Activated CD4-positive, alpha-beta T cell treated with anti-CD3 and anti-CD28 coated beads for 48 hours (primary cell): ENCODE measurements at regions not wholly inside any gene's neighbourhood (a gene's known extent, or its start where the extent isn't known, plus 50 kb on each side); places are given as distances from the start of the nearest gene placed in this dataset.

Source experiments
- DNase-seq: peaks from one replicate; pipeline ENCODE4 v3.0.0-alpha.2; 2020

GRCh38 chr12:93180566-93180965, 197.2 kb upstream of the NUDT4 start:
- no peak for DNase-seq

- no peak for DNase-seq
Measured at GRCh38 chr12:93181409-93181965, 196.2 kb upstream of the NUDT4 start.

GRCh38 chr12:93183940-93184671, 193.6 kb upstream of the NUDT4 start:
- no peak for DNase-seq

GRCh38 chr12:93184672-93185368, 192.9 kb upstream of the NUDT4 start:
- no peak for DNase-seq

GRCh38 chr12:93185369-93185741, 192.4 kb upstream of the NUDT4 start:
- DNase-seq, result no peak

- DNase-seq, result no peak
Measured at GRCh38 chr12:93186131-93186530, 191.6 kb upstream of the NUDT4 start.

GRCh38 chr12:93186621-93187020, 191.1 kb upstream of the NUDT4 start:
- DNase-seq, result no peak

GRCh38 chr12:93191423-93191822, 186.3 kb upstream of the NUDT4 start:
- no peak for DNase-seq

GRCh38 chr12:93191956-93192355, 185.8 kb upstream of the NUDT4 start:
- DNase-seq, result no peak

GRCh38 chr12:93192878-93193277, 184.8 kb upstream of the NUDT4 start:
- no peak for DNase-seq

- DNase-seq, result no peak
Measured at GRCh38 chr12:93195511-93195910, 182.2 kb upstream of the NUDT4 start.

- no peak for DNase-seq
Measured at GRCh38 chr12:93197067-93197593, 180.6 kb upstream of the NUDT4 start.

GRCh38 chr12:93198086-93198485, 179.6 kb upstream of the NUDT4 start:
- no peak for DNase-seq

- no peak for DNase-seq
Measured at GRCh38 chr12:93199831-93200236, 177.9 kb upstream of the NUDT4 start.

GRCh38 chr12:93200291-93200917, 177.3 kb upstream of the NUDT4 start:
- DNase-seq, result no peak

GRCh38 chr12:93201990-93202389, 175.7 kb upstream of the NUDT4 start:
- no peak for DNase-seq

- DNase-seq, result no peak
Measured at GRCh38 chr12:93202688-93203087, 175.0 kb upstream of the NUDT4 start.

GRCh38 chr12:93203361-93203760, 174.4 kb upstream of the NUDT4 start:
- DNase-seq, result no peak

- DNase-seq, result no peak
Measured at GRCh38 chr12:93204896-93205295, 172.8 kb upstream of the NUDT4 start.

GRCh38 chr12:93205361-93205760, 172.4 kb upstream of the NUDT4 start:
- DNase-seq, result no peak

GRCh38 chr12:93208011-93208410, 169.7 kb upstream of the NUDT4 start:
- no peak for DNase-seq

- no peak for DNase-seq
Measured at GRCh38 chr12:93214523-93215289, 163.0 kb upstream of the NUDT4 start.

- DNase-seq, result no peak
Measured at GRCh38 chr12:93215290-93215678, 162.4 kb upstream of the NUDT4 start.
